ENCODE measurements at regions not wholly inside any gene's neighbourhood (a gene's known extent, or its start where the extent isn't known, plus 50 kb on each side); places are given as distances from the start of the nearest gene placed in this dataset.

GRCh38 chr7:50953820-50954219 lies 171.1 kb upstream of the GRB10 start:
- TF ChIP-seq CTCF (conservative IDR thresholded peaks at IDR 0.05; ENCODE audit: low read length) (no peak), EZH2phosphoT487 (IDR thresholded peaks at IDR 0.05; ENCODE audit: borderline replicate concordance) (no peak)

Data from Loucy (cell line).